Omental fat pad (tissue), 3 donors: ENCODE measurements at regions not wholly inside any gene's neighbourhood (a gene's known extent, or its start where the extent isn't known, plus 50 kb on each side); places are given as distances from the start of the nearest gene placed in this dataset.

Source experiments
- ATAC-seq: fragments of 150-250 bp; one replicate; pipeline ENCODE4 v1.9.1; 2016; ENCODE audit warnings: mild to moderate bottlenecking, moderate library complexity; ENCODE audit not compliant: low FRiP score
- DNase-seq: peaks from one replicate; pipeline ENCODE4 v3.0.0-alpha.2; 2019; ENCODE audit warnings: low spot score
- TF ChIP-seq, protein P1 (sequence below), 3 donors: fragments of 450-650 bp; IDR thresholded peaks; one replicate each; pipeline ENCODE4 v1.5.1; 2016 to 2017; ENCODE audit warnings: antibody characterized with exemption in 3 of 3, mild to moderate bottlenecking in 3 of 3, moderate library complexity in 2 of 3

DNA sequence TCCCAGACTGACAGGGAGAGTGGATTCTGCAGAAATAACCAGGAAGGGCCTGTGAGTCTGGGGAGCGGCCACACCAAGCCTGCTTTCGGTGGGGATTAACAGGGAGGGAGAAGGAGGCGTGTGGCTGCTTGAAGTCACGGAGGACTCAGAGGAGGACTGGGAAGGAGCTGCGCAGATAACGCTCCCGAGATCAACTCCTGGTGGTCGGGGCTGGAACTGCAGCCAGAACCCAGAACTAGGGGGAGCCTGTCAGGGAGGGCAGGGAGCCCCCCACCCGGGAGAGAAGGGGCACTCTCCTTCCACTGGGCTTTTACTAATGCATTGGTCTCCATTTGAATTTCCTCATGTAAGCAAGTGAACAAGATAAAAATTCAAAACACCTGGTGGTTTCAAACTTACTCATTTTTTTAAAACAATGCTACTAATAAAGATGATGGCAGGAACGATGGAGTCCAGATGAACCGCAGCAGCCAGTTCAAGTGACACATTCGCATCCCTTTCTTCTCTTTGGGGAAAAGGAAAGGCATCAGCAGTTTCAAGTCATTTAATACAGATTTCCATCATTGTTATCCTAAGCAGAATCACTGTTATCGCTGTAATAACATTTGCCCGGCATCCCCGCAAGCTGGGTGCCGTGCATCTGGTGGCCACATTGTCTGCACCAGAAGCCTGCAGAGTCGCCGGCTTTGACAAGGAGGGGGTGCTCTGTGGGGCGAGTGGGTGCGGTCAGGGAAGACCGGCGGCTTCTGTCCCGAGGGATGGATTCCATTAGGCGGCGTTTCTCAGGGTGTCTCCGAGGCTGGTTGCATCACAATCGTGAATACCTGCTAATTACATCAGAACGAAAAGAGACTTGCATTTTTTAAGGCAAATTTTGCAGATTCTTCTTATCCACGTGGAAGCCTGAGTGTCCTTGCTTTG is 183.0 kb downstream of the FOXL1 start:
- DNase-seq (peak; percentile 59), ATAC-seq (no peak)
- TF ChIP-seq, protein P1, sequence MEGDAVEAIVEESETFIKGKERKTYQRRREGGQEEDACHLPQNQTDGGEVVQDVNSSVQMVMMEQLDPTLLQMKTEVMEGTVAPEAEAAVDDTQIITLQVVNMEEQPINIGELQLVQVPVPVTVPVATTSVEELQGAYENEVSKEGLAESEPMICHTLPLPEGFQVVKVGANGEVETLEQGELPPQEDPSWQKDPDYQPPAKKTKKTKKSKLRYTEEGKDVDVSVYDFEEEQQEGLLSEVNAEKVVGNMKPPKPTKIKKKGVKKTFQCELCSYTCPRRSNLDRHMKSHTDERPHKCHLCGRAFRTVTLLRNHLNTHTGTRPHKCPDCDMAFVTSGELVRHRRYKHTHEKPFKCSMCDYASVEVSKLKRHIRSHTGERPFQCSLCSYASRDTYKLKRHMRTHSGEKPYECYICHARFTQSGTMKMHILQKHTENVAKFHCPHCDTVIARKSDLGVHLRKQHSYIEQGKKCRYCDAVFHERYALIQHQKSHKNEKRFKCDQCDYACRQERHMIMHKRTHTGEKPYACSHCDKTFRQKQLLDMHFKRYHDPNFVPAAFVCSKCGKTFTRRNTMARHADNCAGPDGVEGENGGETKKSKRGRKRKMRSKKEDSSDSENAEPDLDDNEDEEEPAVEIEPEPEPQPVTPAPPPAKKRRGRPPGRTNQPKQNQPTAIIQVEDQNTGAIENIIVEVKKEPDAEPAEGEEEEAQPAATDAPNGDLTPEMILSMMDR (IDR thresholded peaks at IDR 0.05): peak in 1 of 3 donors; percentile 18

DNA sequence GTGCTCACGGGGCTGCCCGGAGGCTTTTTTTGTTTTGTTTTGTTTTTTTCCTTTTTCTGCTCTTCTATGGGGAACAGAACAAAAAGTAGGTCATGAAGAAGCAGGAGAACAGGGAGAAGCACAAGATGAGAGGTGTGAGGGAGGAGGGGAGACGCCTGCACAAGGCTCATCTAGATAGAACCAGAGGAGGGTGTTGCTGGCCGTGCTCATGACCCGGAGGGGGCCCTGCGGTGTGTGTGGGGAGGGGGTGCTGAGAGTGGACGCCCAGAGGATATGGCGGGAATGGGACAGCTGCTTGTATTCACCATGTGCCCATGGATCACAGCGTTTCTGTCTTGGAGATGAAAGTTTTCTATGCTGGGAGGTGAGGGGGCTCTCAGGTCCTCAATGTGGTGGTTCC is 183.7 kb downstream of the FOXL1 start:
- ATAC-seq: no peak
- no peak for DNase-seq
- TF ChIP-seq, protein P1 (IDR thresholded peaks at IDR 0.05): no peak

DNA sequence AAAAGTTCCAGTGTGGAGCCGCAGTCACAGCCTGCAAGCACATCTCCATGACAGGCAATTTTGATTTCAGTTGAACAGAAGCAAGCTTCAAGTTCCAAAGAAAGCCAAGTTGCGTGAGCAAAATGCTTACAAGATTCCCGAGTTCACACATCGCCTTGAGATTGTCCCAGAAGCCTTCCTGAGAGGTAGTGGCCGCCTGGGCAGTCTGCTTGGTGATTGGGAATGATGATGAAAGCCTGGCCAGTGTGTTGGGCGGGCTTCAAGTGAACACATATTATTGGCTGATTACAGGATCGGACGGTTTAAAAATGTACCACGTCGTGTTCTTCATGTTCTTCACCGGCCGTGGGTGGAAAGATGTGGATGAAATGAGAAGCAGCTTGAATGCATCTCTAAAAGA is 185.5 kb downstream of the FOXL1 start:
- DNase-seq (no peak), ATAC-seq (no peak)
- TF ChIP-seq, protein P1 (IDR thresholded peaks at IDR 0.05): no peak

DNA sequence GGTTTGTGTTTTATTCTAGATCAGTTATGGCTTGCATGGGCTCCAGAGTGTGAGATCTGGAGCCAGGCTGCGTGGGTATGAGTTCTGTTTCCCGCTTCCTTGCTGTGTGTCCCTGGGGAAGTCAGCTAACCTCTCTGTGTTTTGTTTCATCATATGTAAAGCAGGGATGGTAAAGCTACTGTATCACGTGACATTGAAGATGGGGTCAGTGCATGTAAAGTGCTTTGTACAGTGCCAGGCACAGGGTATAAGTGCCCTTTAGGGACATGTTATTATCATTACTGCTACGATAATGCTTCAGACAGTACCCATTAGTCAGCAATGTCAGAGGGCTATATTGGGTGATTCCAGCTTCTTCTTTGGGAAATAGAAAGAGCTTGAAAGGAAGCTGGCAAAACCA is 186.2 kb downstream of the FOXL1 start:
- no peak for ATAC-seq
- TF ChIP-seq, protein P1 (IDR thresholded peaks at IDR 0.05): no peak
- no peak for DNase-seq

DNA sequence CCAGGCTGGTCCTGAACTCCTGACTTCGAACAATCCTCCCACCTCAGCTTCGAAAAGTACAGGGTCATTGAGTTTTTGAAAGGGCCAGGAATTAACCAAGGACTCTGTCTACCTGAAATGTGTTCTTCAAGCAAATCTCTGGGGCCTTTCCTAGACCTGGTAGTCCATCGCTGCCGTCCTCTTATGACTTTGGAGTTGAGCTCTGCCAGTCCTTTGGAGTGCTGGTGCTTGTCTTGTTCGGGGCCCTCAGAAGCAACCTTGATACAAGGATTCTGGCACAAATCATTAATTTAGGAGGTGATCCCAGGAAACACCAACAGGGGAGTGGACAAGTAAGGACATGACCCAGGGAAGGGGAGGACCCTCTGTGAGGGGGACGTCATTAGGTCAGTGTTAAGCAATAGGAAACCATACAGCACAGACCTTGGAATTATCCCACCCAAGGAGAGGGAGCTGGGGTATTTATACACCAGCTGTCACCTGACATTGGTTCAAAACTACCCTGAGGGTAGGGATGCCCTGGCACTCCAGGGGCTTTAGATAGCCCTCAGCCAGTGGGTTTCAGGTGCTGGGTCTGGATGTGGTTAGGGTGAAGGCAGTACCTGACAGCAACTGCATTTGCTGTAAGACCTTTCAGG is 187.2 kb downstream of the FOXL1 start:
- no peak for ATAC-seq
- TF ChIP-seq, protein P1 (IDR thresholded peaks at IDR 0.05): no peak
- DNase-seq: no peak

DNA sequence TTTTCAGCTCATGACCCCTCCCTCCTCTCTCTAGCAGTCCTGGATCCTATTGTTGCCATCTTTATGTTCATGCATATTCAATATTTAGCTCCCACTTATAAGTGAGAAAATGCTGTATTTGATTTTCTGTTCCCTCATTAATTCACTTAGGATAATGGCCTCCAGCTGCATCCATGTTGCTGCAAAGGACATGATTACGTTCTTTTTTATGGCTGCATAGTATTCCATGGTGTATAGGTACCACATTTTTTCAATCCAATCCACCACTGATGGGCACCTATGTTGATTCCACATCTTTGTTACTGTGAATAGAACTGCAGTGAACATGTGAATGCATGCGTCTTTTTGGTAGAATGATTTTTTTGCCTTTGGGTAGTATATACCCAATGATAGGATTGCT is 188.4 kb downstream of the FOXL1 start:
- TF ChIP-seq, protein P1 (IDR thresholded peaks at IDR 0.05): no peak

More for the DNA sequence above, 188.4 kb downstream of the FOXL1 start:
- DNase-seq (no peak), ATAC-seq (no peak)
